Upper lobe of left lung (tissue), 4 donors: ENCODE measurements at regions not wholly inside any gene's neighbourhood (a gene's known extent, or its start where the extent isn't known, plus 50 kb on each side); places are given as distances from the start of the nearest gene placed in this dataset.

ENCODE experiments used
- EP300 ChIP-seq, 4 donors: sonication (generic); formaldehyde crosslinking; IDR thresholded peaks; one replicate each; pipeline ENCODE4 v1.5.1; 2017; ENCODE audit warnings: antibody characterized with exemption in 4 of 4, control low read depth in 2 of 4
- POLR2AphosphoS5 ChIP-seq, 2 donors: sonication (generic); formaldehyde crosslinking; IDR thresholded peaks; one replicate each; pipeline ENCODE4 v1.5.1; 2017; ENCODE audit warnings: antibody characterized with exemption in 2 of 2
- TF ChIP-seq, protein P1 (sequence below), 6 experiments: fragments of 450-650 bp in 4 of 6; fragments of 200-600 bp in 2 of 6; sonication (generic) in 2 of 6; IDR thresholded peaks; one replicate each; pipeline ENCODE4 v1.5.1; 2016 to 2019; ENCODE audit warnings: antibody characterized with exemption in 6 of 6

DNA sequence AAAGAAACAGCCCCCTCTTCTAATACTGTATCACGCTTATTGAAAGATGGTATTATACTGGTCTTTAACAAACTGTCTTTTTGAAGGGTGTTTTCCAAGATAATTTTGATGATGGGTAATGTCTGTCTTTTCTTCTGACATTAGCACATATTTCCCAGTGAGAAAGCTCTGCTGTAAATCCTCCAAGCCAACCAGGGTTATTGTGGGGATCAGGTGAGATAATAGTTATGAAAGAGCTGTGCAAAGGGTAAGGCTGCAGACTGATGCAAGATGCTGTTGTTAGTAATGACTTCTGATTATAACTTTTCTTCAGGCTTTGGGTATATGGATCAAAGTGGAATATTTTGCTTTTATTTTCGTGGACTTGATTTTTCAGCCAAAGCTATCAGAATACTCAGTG is 581.7 kb downstream of the REEP3 start:
- TF ChIP-seq, protein P1, sequence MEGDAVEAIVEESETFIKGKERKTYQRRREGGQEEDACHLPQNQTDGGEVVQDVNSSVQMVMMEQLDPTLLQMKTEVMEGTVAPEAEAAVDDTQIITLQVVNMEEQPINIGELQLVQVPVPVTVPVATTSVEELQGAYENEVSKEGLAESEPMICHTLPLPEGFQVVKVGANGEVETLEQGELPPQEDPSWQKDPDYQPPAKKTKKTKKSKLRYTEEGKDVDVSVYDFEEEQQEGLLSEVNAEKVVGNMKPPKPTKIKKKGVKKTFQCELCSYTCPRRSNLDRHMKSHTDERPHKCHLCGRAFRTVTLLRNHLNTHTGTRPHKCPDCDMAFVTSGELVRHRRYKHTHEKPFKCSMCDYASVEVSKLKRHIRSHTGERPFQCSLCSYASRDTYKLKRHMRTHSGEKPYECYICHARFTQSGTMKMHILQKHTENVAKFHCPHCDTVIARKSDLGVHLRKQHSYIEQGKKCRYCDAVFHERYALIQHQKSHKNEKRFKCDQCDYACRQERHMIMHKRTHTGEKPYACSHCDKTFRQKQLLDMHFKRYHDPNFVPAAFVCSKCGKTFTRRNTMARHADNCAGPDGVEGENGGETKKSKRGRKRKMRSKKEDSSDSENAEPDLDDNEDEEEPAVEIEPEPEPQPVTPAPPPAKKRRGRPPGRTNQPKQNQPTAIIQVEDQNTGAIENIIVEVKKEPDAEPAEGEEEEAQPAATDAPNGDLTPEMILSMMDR (IDR thresholded peaks at IDR 0.05) = no peak
- TF ChIP-seq EP300 (IDR thresholded peaks at IDR 0.05) = no peak
- TF ChIP-seq POLR2AphosphoS5 (IDR thresholded peaks at IDR 0.05) = no peak
